ENCODE measurements at regions not wholly inside any gene's neighbourhood (a gene's known extent, or its start where the extent isn't known, plus 50 kb on each side); places are given as distances from the start of the nearest gene placed in this dataset.

DNA sequence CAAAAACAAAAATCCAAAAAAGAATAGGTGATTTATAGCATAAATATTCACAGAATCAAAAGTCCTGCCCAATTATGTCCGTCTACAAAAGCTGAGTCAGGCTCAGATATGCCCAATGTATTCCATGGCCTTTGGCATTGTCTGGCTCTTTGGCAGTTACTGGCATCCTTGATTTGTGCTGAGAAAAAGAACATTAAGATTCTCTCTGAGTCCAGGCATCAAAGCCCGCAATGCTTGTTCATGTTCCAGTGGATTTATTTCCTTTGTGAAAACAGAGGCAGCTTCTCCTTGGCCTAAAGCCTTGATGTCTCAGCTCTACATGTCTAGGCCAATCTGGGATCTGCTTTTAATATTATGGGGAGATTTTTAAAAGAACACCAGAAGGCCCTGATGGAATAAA, 76.1 kb upstream of the SLC4A11 start:
- peaks cover 2 to 27% (median 3%) of the 10 kb centered on the region in 3 donors for H3K36me3 ChIP-seq (ENCODE audit: control insufficient read depth in 3 of 3, insufficient read depth in 2 of 3, low read depth in 1 of 3, low read length in 3 of 3)
- no peak overlapping the region for H3K4me3 ChIP-seq (ENCODE audit: low read depth in 1 of 3, low read length in 3 of 3)
- DNase-seq = no peak

DNA sequence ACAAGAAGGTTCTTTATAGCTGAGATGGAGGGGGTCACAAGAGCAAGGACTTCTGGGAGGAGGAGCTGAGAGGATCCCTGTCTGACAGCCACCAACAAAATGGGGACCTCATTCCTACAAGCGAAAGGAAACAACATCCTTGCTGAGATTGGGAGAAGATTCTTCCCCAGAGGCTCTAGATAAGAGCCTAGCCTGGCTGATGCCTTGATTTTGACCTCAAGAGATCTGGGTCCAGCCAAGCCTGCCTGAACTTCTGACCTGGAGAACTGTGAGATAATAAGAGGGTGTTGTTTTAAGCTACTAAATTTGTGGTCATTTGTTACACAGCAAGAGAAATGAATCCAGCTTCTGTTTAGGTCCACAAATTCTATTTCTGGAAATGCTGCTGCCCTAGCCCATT, 75.4 kb upstream of the SLC4A11 start:
- 86 to 93% (median 91%) methylated on average over 1 of the region's 1 CpG for WGBS, 3 donors

More for the DNA sequence above, 76.1 kb upstream of the SLC4A11 start:
- H3K9me3 ChIP-seq (ENCODE audit: control insufficient read depth in 2 of 2, insufficient read depth in 1 of 2, low read depth in 1 of 2, low read length in 1 of 2) = no peaks in the 10 kb centered on the region
- no peaks in the 10 kb centered on the region for H3K27me3 ChIP-seq (ENCODE audit: control insufficient read depth in 3 of 3, insufficient read depth in 3 of 3, low read length in 3 of 3)
- no peak for FAIRE-seq
- 71 to 88% (median 88%) methylated on average over 2 of the region's 2 CpGs for WGBS, 3 donors
- no peak overlapping the region for H3K27ac ChIP-seq (ENCODE audit: low read depth in 1 of 3, low read length in 2 of 3)
- no peaks in the 10 kb centered on the region for H3K4me1 ChIP-seq (ENCODE audit: control insufficient read depth in 3 of 3, insufficient read depth in 2 of 3, low read depth in 1 of 3, low read length in 2 of 3)

DNA sequence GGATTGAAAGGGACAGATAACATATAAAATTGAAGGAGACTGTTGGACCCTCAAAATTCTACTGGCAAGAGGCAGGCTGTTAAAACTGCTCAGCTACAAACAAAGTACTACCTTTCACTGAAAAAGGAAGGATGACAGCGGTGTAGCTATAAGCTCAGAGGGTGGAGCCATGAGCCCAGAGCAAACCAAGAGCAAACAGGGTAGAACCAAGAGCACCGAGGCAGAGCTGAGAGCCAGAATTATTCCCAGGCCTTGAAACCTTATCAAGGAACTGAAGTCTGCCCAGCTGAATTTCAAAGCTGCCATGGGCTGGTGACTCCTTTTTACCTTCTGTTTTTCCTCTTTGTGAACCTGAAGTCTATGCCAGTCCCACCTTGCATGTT, 74.7 kb upstream of the SLC4A11 start:
- no peak overlapping the region for H3K27ac ChIP-seq (ENCODE audit: low read depth in 1 of 3, low read length in 2 of 3)
- no peaks in the 10 kb centered on the region for H3K9me3 ChIP-seq (ENCODE audit: control insufficient read depth in 2 of 2, insufficient read depth in 1 of 2, low read depth in 1 of 2, low read length in 1 of 2)
- H3K4me3 ChIP-seq (ENCODE audit: low read depth in 1 of 3, low read length in 3 of 3) = no peak overlapping the region
- no peaks in the 10 kb centered on the region for H3K4me1 ChIP-seq (ENCODE audit: control insufficient read depth in 3 of 3, insufficient read depth in 2 of 3, low read depth in 1 of 3, low read length in 2 of 3)
- H3K36me3 ChIP-seq (ENCODE audit: control insufficient read depth in 3 of 3, insufficient read depth in 2 of 3, low read depth in 1 of 3, low read length in 3 of 3) = peaks cover 2 to 30% (median 3%) of the 10 kb centered on the region in 3 donors
- WGBS, 3 donors = 41 to 67% (median 50%) methylated on average over 2 of the region's 2 CpGs
- H3K27me3 ChIP-seq (ENCODE audit: control insufficient read depth in 3 of 3, insufficient read depth in 3 of 3, low read length in 3 of 3) = no peaks in the 10 kb centered on the region
- DNase-seq (no peak), FAIRE-seq (no peak)

More for the DNA sequence above, 75.4 kb upstream of the SLC4A11 start:
- DNase-seq = no peak
- FAIRE-seq = no peak
- Histone ChIP-seq H3K9me3 (ENCODE audit: control insufficient read depth in 2 of 2, insufficient read depth in 1 of 2, low read depth in 1 of 2, low read length in 1 of 2) (no peaks in the 10 kb centered on the region), H3K27me3 (ENCODE audit: control insufficient read depth in 3 of 3, insufficient read depth in 3 of 3, low read length in 3 of 3) (no peaks in the 10 kb centered on the region), H3K36me3 (ENCODE audit: control insufficient read depth in 3 of 3, insufficient read depth in 2 of 3, low read depth in 1 of 3, low read length in 3 of 3) (peaks cover 2 to 30% (median 3%) of the 10 kb centered on the region in 3 donors), H3K4me1 (ENCODE audit: control insufficient read depth in 3 of 3, insufficient read depth in 2 of 3, low read depth in 1 of 3, low read length in 2 of 3) (no peaks in the 10 kb centered on the region), H3K4me3 (ENCODE audit: low read depth in 1 of 3, low read length in 3 of 3) (no peak overlapping the region), H3K27ac (ENCODE audit: low read depth in 1 of 3, low read length in 2 of 3) (no peak overlapping the region)

DNA sequence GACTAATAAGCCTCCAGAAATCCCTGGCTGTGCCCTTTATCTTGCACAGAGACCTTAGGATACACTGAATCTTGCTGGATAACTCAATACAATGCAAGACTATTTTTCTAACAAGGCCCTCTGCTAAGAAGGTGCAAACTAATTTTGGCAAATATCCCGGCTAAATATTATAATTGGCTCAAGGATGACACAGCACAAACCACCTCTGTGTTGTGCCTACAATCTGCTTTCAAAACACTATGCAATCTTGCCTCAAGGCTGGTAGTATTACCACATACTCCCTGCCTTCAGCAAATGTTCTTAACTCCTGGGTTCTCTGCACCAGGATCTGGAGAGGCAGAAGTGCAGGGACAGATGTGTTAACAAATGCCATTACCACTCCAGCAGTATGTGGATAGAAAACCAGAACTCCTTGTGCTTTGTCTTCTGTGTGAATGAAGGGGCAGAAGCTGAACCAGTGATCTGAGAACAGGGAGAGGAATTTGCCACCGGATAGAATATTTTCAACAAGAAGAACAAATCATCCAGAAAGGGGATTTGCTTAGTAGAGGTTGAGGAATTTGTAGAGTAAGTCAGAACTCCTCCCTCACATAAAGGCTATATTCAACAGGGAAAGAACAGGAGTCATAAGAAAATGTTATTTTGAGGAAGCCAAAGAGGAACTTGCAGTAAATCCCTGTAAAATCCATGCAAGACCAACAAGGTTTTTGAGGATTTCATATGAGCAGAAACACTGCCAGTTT, 74.1 kb upstream of the SLC4A11 start:
- Histone ChIP-seq H3K9me3 (ENCODE audit: control insufficient read depth in 2 of 2, insufficient read depth in 1 of 2, low read depth in 1 of 2, low read length in 1 of 2) (no peaks in the 10 kb centered on the region), H3K27ac (ENCODE audit: low read depth in 1 of 3, low read length in 2 of 3) (no peak overlapping the region), H3K4me3 (ENCODE audit: low read depth in 1 of 3, low read length in 3 of 3) (no peak overlapping the region), H3K4me1 (ENCODE audit: control insufficient read depth in 3 of 3, insufficient read depth in 2 of 3, low read depth in 1 of 3, low read length in 2 of 3) (no peaks in the 10 kb centered on the region), H3K36me3 (ENCODE audit: control insufficient read depth in 3 of 3, insufficient read depth in 2 of 3, low read depth in 1 of 3, low read length in 3 of 3) (peaks cover 2 to 34% (median 3%) of the 10 kb centered on the region in 3 donors), H3K27me3 (ENCODE audit: control insufficient read depth in 3 of 3, insufficient read depth in 3 of 3, low read length in 3 of 3) (no peaks in the 10 kb centered on the region)
- FAIRE-seq = no peak
- no peak for DNase-seq
- WGBS, 3 donors = 61 to 70% (median 62%) methylated on average over 2 of the region's 2 CpGs

DNA sequence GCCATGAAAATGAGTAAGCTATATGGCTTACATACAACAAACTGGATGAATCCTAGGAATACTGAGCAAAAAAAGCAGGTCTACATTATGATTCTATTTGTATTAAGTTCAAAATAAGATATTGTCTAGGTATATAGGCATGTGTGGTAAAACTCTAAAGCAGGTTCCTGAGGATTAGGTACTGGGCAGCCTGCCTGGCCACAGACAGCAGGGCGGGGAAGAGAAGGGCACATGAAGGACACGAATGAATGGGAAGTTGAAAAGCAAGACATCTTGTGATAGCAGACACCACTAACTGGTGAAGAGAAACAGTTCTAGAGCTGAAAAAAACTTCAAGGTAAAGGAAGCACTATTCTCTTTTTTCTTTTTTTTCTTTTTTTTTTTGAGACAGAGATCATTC, 72.6 kb upstream of the SLC4A11 start:
- Histone ChIP-seq H3K36me3 (ENCODE audit: control insufficient read depth in 3 of 3, insufficient read depth in 2 of 3, low read depth in 1 of 3, low read length in 3 of 3) (peaks cover 3 to 36% (median 3%) of the 10 kb centered on the region in 3 donors), H3K4me1 (ENCODE audit: control insufficient read depth in 3 of 3, insufficient read depth in 2 of 3, low read depth in 1 of 3, low read length in 2 of 3) (no peaks in the 10 kb centered on the region), H3K4me3 (ENCODE audit: low read depth in 1 of 3, low read length in 3 of 3) (no peak overlapping the region), H3K27ac (ENCODE audit: low read depth in 1 of 3, low read length in 2 of 3) (no peak overlapping the region), H3K9me3 (ENCODE audit: control insufficient read depth in 2 of 2, insufficient read depth in 1 of 2, low read depth in 1 of 2, low read length in 1 of 2) (no peaks in the 10 kb centered on the region), H3K27me3 (ENCODE audit: control insufficient read depth in 3 of 3, insufficient read depth in 3 of 3, low read length in 3 of 3) (no peaks in the 10 kb centered on the region)
- FAIRE-seq (no peak), DNase-seq (no peak)
- WGBS, 3 donors = 72 to 83% (median 79%) methylated on average over 2 of the region's 2 CpGs

DNA sequence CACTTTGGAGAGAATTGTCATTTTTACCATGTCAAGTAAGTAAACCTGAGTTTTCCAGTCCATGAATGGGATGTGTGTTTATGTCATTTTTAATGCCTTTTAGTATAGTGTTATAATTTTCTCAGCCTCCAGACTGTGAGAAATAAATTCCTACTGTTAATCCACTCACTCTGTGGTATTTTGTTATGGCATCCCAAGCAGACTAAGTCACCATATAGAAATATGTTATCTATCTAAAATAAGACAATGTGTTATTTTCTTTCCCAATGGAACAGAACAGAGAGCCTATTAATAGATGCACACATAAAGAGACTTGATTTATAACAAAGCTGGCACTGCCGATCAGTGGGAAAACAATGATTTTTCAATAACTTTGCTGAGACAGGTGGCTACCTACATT, 70.2 kb upstream of the SLC4A11 start:
- no peak for DNase-seq
- Histone ChIP-seq H3K27me3 (ENCODE audit: control insufficient read depth in 3 of 3, insufficient read depth in 3 of 3, low read length in 3 of 3) (no peaks in the 10 kb centered on the region), H3K9me3 (ENCODE audit: control insufficient read depth in 2 of 2, insufficient read depth in 1 of 2, low read depth in 1 of 2, low read length in 1 of 2) (no peaks in the 10 kb centered on the region), H3K4me1 (ENCODE audit: control insufficient read depth in 3 of 3, insufficient read depth in 2 of 3, low read depth in 1 of 3, low read length in 2 of 3) (no peaks in the 10 kb centered on the region), H3K36me3 (ENCODE audit: control insufficient read depth in 3 of 3, insufficient read depth in 2 of 3, low read depth in 1 of 3, low read length in 3 of 3) (peaks cover 2 to 42% (median 6%) of the 10 kb centered on the region in 3 donors), H3K27ac (ENCODE audit: low read depth in 1 of 3, low read length in 2 of 3) (no peak overlapping the region), H3K4me3 (ENCODE audit: low read depth in 1 of 3, low read length in 3 of 3) (no peak overlapping the region)
- no peak for FAIRE-seq
- WGBS, 3 donors = 94 to 100% (median 100%) methylated on average over 1 of the region's 1 CpG

DNA sequence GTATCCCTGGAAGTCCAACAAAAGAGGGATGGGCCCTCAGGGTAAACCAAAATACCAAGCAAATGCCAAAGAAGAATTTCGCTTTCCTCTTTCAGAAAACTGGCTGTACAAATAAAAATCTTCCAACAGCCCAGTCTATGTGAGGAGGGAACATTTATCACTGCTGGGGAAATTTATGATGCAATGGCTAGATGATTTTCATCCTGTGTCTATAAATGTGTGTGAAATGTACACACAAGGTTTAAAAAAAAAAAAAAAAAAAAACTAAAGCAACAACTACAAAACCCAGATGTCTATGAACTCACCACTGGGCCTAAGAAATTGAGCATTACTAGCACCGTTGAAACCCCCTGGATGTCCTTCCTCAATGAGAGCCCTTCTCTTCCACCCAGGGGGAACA, 68.7 kb upstream of the SLC4A11 start:
- FAIRE-seq (no peak), DNase-seq (no peak)
- no peaks in the 10 kb centered on the region for H3K27me3 ChIP-seq (ENCODE audit: control insufficient read depth in 3 of 3, insufficient read depth in 3 of 3, low read length in 3 of 3)
- H3K27ac ChIP-seq (ENCODE audit: low read depth in 1 of 3, low read length in 2 of 3) = no peak overlapping the region
- H3K36me3 ChIP-seq (ENCODE audit: control insufficient read depth in 3 of 3, insufficient read depth in 2 of 3, low read depth in 1 of 3, low read length in 3 of 3) = peaks cover 2 to 46% (median 6%) of the 10 kb centered on the region in 3 donors
- H3K4me1 ChIP-seq (ENCODE audit: control insufficient read depth in 3 of 3, insufficient read depth in 2 of 3, low read depth in 1 of 3, low read length in 2 of 3) = no peaks in the 10 kb centered on the region
- WGBS, 3 donors = 91 to 94% (median 94%) methylated on average over 2 of the region's 2 CpGs
- H3K4me3 ChIP-seq (ENCODE audit: low read depth in 1 of 3, low read length in 3 of 3) = no peak overlapping the region
- H3K9me3 ChIP-seq (ENCODE audit: control insufficient read depth in 2 of 2, insufficient read depth in 1 of 2, low read depth in 1 of 2, low read length in 1 of 2) = no peaks in the 10 kb centered on the region

DNA sequence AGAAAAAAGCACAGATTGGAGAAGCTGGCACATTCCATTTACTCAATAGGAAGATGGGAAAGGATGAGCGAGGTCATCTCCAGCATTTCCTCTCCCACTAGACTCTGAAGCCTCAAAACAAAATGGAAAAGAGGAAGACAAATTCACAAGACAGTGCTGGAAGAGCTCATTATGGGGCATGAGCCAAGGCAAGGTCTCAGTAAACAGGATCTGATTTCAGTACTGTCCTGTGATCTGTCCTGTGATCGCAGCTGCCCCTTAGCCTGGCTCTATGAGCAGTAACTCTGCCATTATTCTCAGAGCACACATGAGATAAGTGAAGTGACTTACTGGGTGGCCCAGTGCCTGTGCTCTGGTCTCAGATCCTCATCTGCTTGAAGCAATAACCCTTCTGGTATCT, 68.1 kb upstream of the SLC4A11 start:
- no peaks in the 10 kb centered on the region for H3K4me1 ChIP-seq (ENCODE audit: control insufficient read depth in 3 of 3, insufficient read depth in 2 of 3, low read depth in 1 of 3, low read length in 2 of 3)
- H3K36me3 ChIP-seq (ENCODE audit: control insufficient read depth in 3 of 3, insufficient read depth in 2 of 3, low read depth in 1 of 3, low read length in 3 of 3) = peaks cover 2 to 46% (median 6%) of the 10 kb centered on the region in 3 donors
- DNase-seq (no peak), FAIRE-seq (no peak)
- no peaks in the 10 kb centered on the region for H3K27me3 ChIP-seq (ENCODE audit: control insufficient read depth in 3 of 3, insufficient read depth in 3 of 3, low read length in 3 of 3)
- WGBS, 3 donors = 87 to 92% (median 91%) methylated on average over 2 of the region's 2 CpGs
- H3K9me3 ChIP-seq (ENCODE audit: control insufficient read depth in 2 of 2, insufficient read depth in 1 of 2, low read depth in 1 of 2, low read length in 1 of 2) = no peaks in the 10 kb centered on the region
- H3K4me3 ChIP-seq (ENCODE audit: low read depth in 1 of 3, low read length in 3 of 3) = no peak overlapping the region
- H3K27ac ChIP-seq (ENCODE audit: low read depth in 1 of 3, low read length in 2 of 3) = no peak overlapping the region

DNA sequence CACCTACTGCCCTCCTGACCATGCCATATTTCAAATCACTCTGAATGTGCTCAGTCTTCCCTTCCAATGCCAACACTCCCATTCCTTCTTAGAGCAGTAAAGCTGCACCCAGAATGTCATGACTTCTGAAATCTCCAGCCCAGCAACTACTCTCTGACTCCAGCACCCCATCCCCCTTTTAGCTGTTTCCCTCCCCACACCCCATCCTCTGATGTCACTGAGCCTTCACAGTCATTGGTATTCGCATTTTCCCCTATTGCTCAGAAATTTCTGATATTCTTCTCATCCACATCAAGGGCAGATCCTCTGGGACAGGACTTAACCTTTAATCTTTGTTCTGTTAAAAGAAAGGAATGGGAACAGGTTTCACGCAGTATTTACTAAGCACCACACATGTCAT, 67.1 kb upstream of the SLC4A11 start:
- DNase-seq (no peak), FAIRE-seq (no peak)
- Histone ChIP-seq H3K4me3 (ENCODE audit: low read depth in 1 of 3, low read length in 3 of 3) (no peak overlapping the region), H3K36me3 (ENCODE audit: control insufficient read depth in 3 of 3, insufficient read depth in 2 of 3, low read depth in 1 of 3, low read length in 3 of 3) (peaks cover 2 to 43% (median 3%) of the 10 kb centered on the region in 3 donors), H3K27ac (ENCODE audit: low read depth in 1 of 3, low read length in 2 of 3) (no peak overlapping the region), H3K4me1 (ENCODE audit: control insufficient read depth in 3 of 3, insufficient read depth in 2 of 3, low read depth in 1 of 3, low read length in 2 of 3) (no peaks in the 10 kb centered on the region), H3K9me3 (ENCODE audit: control insufficient read depth in 2 of 2, insufficient read depth in 1 of 2, low read depth in 1 of 2, low read length in 1 of 2) (no peaks in the 10 kb centered on the region), H3K27me3 (ENCODE audit: control insufficient read depth in 3 of 3, insufficient read depth in 3 of 3, low read length in 3 of 3) (no peaks in the 10 kb centered on the region)
- 91 to 96% (median 95%) methylated on average over 2 of the region's 2 CpGs for WGBS, 3 donors

All from small intestine (tissue), 7 donors.